Urinary bladder (tissue), 3 donors: ENCODE measurements at regions not wholly inside any gene's neighbourhood (a gene's known extent, or its start where the extent isn't known, plus 50 kb on each side); places are given as distances from the start of the nearest gene placed in this dataset.

Experiments used
- DNase-seq: peaks from one replicate; pipeline ENCODE4 v3.0.0-alpha.2; 2015; ENCODE audit errors: extremely low spot score
- H3K27ac ChIP-seq: one replicate; pipeline ENCODE4 v1.5.1; 2013; ENCODE audit warnings: low read depth, mild to moderate bottlenecking, moderate library complexity
- H3K36me3 ChIP-seq: one replicate; pipeline ENCODE4 v1.6.1; 2013; ENCODE audit warnings: mild to moderate bottlenecking, moderate library complexity; ENCODE audit not compliant: insufficient read depth
- H3K4me1 ChIP-seq: one replicate; pipeline ENCODE4 v1.6.1; 2013; ENCODE audit warnings: mild to moderate bottlenecking, moderate library complexity; ENCODE audit not compliant: insufficient read depth
- H3K4me3 ChIP-seq: one replicate; pipeline ENCODE4 v1.5.1; 2013; ENCODE audit warnings: low read depth, low read length
- WGBS: extraction: QIAGEN DNeasy Blood & Tissue Kit; methylation state at CpG from one replicate; pipeline ENCODE4 v1.1.7; 2013; 5-methylcytosine and 5-hydroxymethylcytosine counted together
- donor health status: healthy with polysubstance abuse.
- donor health status: healthy.

GRCh38 chr10:123548770-123549169, 117.4 kb upstream of the GPR26 start:
- H3K27ac ChIP-seq, result no peak overlapping the region
- H3K4me3 ChIP-seq, result no peak overlapping the region
- 100% methylated on average over 2 of the region's 2 CpGs for WGBS
- H3K4me1 ChIP-seq, result no peaks in the 10 kb centered on the region
- no peaks in the 10 kb centered on the region for H3K36me3 ChIP-seq
- no peak for DNase-seq

- no peak for DNase-seq
- no peaks in the 10 kb centered on the region for H3K36me3 ChIP-seq
- no peak overlapping the region for H3K4me3 ChIP-seq
- no peaks in the 10 kb centered on the region for H3K4me1 ChIP-seq
- no peak overlapping the region for H3K27ac ChIP-seq
- 77% methylated on average over 7 of the region's 7 CpGs for WGBS
These were observed 116.2 kb upstream of the GPR26 start for GRCh38 chr10:123549761-123550454.

GRCh38 chr10:123550675-123551096, 115.5 kb upstream of the GPR26 start:
- no peak for DNase-seq
- 50% methylated on average over 9 of the region's 9 CpGs for WGBS

GRCh38 chr10:123551259-123551658, 114.9 kb upstream of the GPR26 start:
- no peak for DNase-seq

More at GRCh38 chr10:123550675-123551096, 115.5 kb upstream of the GPR26 start:
- H3K4me3 ChIP-seq, result no peak overlapping the region
- H3K4me1 ChIP-seq, result no peaks in the 10 kb centered on the region
- H3K27ac ChIP-seq, result no peak overlapping the region
- no peaks in the 10 kb centered on the region for H3K36me3 ChIP-seq

GRCh38 chr10:123552760-123553554, 113.2 kb upstream of the GPR26 start:
- no peak overlapping the region for H3K4me3 ChIP-seq
- H3K36me3 ChIP-seq, result no peaks in the 10 kb centered on the region
- WGBS, result 77% methylated on average over 11 of the region's 11 CpGs
- no peak for DNase-seq
- H3K27ac ChIP-seq, result no peak overlapping the region
- H3K4me1 ChIP-seq, result no peaks in the 10 kb centered on the region

More at GRCh38 chr10:123551259-123551658, 114.9 kb upstream of the GPR26 start:
- Histone ChIP-seq H3K4me3 (no peak overlapping the region), H3K27ac (no peak overlapping the region), H3K36me3 (no peaks in the 10 kb centered on the region), H3K4me1 (no peaks in the 10 kb centered on the region)
- WGBS, result 88% methylated on average over 7 of the region's 7 CpGs

GRCh38 chr10:123553810-123554430, 112.2 kb upstream of the GPR26 start:
- Histone ChIP-seq H3K4me1 (no peaks in the 10 kb centered on the region), H3K4me3 (no peak overlapping the region), H3K36me3 (no peaks in the 10 kb centered on the region), H3K27ac (no peak overlapping the region)
- DNase-seq, result no peak
- WGBS, result 83% methylated on average over 10 of the region's 10 CpGs

- no peaks in the 10 kb centered on the region for H3K36me3 ChIP-seq
- H3K4me1 ChIP-seq, result no peaks in the 10 kb centered on the region
- no peak overlapping the region for H3K4me3 ChIP-seq
- no peak for DNase-seq
- WGBS, result 82% methylated on average over 8 of the region's 8 CpGs
- no peak overlapping the region for H3K27ac ChIP-seq
These were observed 111.5 kb upstream of the GPR26 start for GRCh38 chr10:123554656-123555055.

GRCh38 chr10:123555616-123556015, 110.5 kb upstream of the GPR26 start:
- H3K4me3 ChIP-seq, result no peak overlapping the region
- 78% methylated on average over 4 of the region's 4 CpGs for WGBS
- DNase-seq, result no peak
- H3K36me3 ChIP-seq, result no peaks in the 10 kb centered on the region
- no peaks in the 10 kb centered on the region for H3K4me1 ChIP-seq
- no peak overlapping the region for H3K27ac ChIP-seq

- no peaks in the 10 kb centered on the region for H3K36me3 ChIP-seq
- no peak for DNase-seq
- no peak overlapping the region for H3K4me3 ChIP-seq
- H3K27ac ChIP-seq, result no peak overlapping the region
- WGBS, result 76% methylated on average over 7 of the region's 7 CpGs
- H3K4me1 ChIP-seq, result no peaks in the 10 kb centered on the region
These were observed 110.1 kb upstream of the GPR26 start for GRCh38 chr10:123556049-123556448.

GRCh38 chr10:123556736-123557135, 109.4 kb upstream of the GPR26 start:
- no peaks in the 10 kb centered on the region for H3K4me1 ChIP-seq
- no peak overlapping the region for H3K4me3 ChIP-seq
- 75% methylated on average over 16 of the region's 16 CpGs for WGBS
- DNase-seq, result no peak
- no peaks in the 10 kb centered on the region for H3K36me3 ChIP-seq
- H3K27ac ChIP-seq, result no peak overlapping the region

GRCh38 chr10:123557366-123558108, 108.6 kb upstream of the GPR26 start:
- DNase-seq, result no peak
- Histone ChIP-seq H3K4me1 (no peaks in the 10 kb centered on the region), H3K4me3 (no peak overlapping the region), H3K27ac (no peak overlapping the region), H3K36me3 (no peaks in the 10 kb centered on the region)
- WGBS, result 58% methylated on average over 8 of the region's 8 CpGs

GRCh38 chr10:123558651-123559050, 107.5 kb upstream of the GPR26 start:
- H3K27ac ChIP-seq, result no peak overlapping the region
- WGBS, result 75% methylated on average over 17 of the region's 17 CpGs

GRCh38 chr10:123559066-123559822, 106.9 kb upstream of the GPR26 start:
- peak; percentile 2 for DNase-seq
- Histone ChIP-seq H3K4me1 (no peaks in the 10 kb centered on the region), H3K27ac (no peak overlapping the region), H3K4me3 (no peak overlapping the region), H3K36me3 (no peaks in the 10 kb centered on the region)
- WGBS, result 50% methylated on average over 28 of the region's 28 CpGs

More at GRCh38 chr10:123558651-123559050, 107.5 kb upstream of the GPR26 start:
- no peak for DNase-seq
- no peaks in the 10 kb centered on the region for H3K36me3 ChIP-seq
- H3K4me1 ChIP-seq, result no peaks in the 10 kb centered on the region
- no peak overlapping the region for H3K4me3 ChIP-seq
